Right atrium auricular region (tissue), 2 donors: ENCODE measurements at regions not wholly inside any gene's neighbourhood (a gene's known extent, or its start where the extent isn't known, plus 50 kb on each side); places are given as distances from the start of the nearest gene placed in this dataset.

Source experiments
- DNase-seq: peaks from one replicate; pipeline ENCODE4 v3.0.0-alpha.2; 2019; ENCODE audit warnings: low spot score
- H3K27ac ChIP-seq, 2 donors: fragments of 200-600 bp; sonication (generic); 1 replicate in 1 of 2; 2 replicates in 1 of 2; pipeline ENCODE4 v1.5.1; 2016 to 2019
- H3K27me3 ChIP-seq, 2 donors: fragments of 200-600 bp; sonication (generic); one replicate each; pipeline versions ENCODE4 v1.5.1 to v1.6.0; 2017 to 2019
- H3K36me3 ChIP-seq: fragments of 200-600 bp; sonication (generic); one replicate; pipeline ENCODE4 v1.5.1; 2016
- H3K4me1 ChIP-seq, 2 donors: fragments of 200-600 bp; sonication (generic); one replicate each; pipeline versions ENCODE4 v1.5.1 to v1.6.0; 2017 to 2019
- H3K4me3 ChIP-seq, 2 donors: fragments of 200-600 bp; sonication (generic); 1 replicate in 1 of 2; 2 replicates in 1 of 2; pipeline ENCODE4 v1.5.1; 2017 to 2019; ENCODE audit warnings: mild to moderate bottlenecking in 1 of 2, moderate library complexity in 1 of 2
- H3K9me3 ChIP-seq, 2 donors: fragments of 200-600 bp; sonication (generic); one replicate each; pipeline ENCODE4 v1.5.1; 2019
- CTCF ChIP-seq, 2 donors: fragments of 200-600 bp; sonication (generic); IDR thresholded peaks; one replicate each; pipeline ENCODE4 v1.5.1; 2019; ENCODE audit warnings: antibody characterized with exemption in 2 of 2

- Histone ChIP-seq H3K27me3 (no peaks in the 10 kb centered on the region), H3K4me1 (no peaks in the 10 kb centered on the region), H3K36me3 (no peaks in the 10 kb centered on the region), H3K4me3 (no peak overlapping the region), H3K9me3 (no peaks in the 10 kb centered on the region), H3K27ac (no peak overlapping the region)
- no peak for DNase-seq
- no peak for TF ChIP-seq CTCF (IDR thresholded peaks at IDR 0.05)
These were observed 1354.9 kb upstream of the TMEM132C start for GRCh38 chr12:126912111-126912510.

- Histone ChIP-seq H3K36me3 (no peaks in the 10 kb centered on the region), H3K4me1 (no peaks in the 10 kb centered on the region), H3K27ac (no peak overlapping the region), H3K4me3 (no peak overlapping the region), H3K9me3 (peaks cover 0 to 6% of the 10 kb centered on the region in 2 donors), H3K27me3 (no peaks in the 10 kb centered on the region)
- DNase-seq = no peak
- TF ChIP-seq CTCF (IDR thresholded peaks at IDR 0.05) = no peak
These were observed 1352.7 kb upstream of the TMEM132C start for GRCh38 chr12:126914170-126914793.

- H3K4me3 ChIP-seq = no peak overlapping the region
- TF ChIP-seq CTCF (IDR thresholded peaks at IDR 0.05) = no peak
- H3K36me3 ChIP-seq = no peaks in the 10 kb centered on the region
These were observed 1351.7 kb upstream of the TMEM132C start for GRCh38 chr12:126915309-126915708.

GRCh38 chr12:126926023-126926594 lies 1340.9 kb upstream of the TMEM132C start:
- Histone ChIP-seq H3K27ac (no peak overlapping the region), H3K4me3 (no peak overlapping the region), H3K27me3 (no peaks in the 10 kb centered on the region), H3K36me3 (no peaks in the 10 kb centered on the region), H3K4me1 (no peaks in the 10 kb centered on the region), H3K9me3 (no peaks in the 10 kb centered on the region)
- TF ChIP-seq CTCF (IDR thresholded peaks at IDR 0.05) = no peak
- no peak for DNase-seq

More at GRCh38 chr12:126915309-126915708, 1351.7 kb upstream of the TMEM132C start:
- Histone ChIP-seq H3K9me3 (peaks cover 0 to 6% of the 10 kb centered on the region in 2 donors), H3K4me1 (no peaks in the 10 kb centered on the region), H3K27ac (no peak overlapping the region), H3K27me3 (no peaks in the 10 kb centered on the region)
- no peak for DNase-seq

GRCh38 chr12:126930234-126930633 lies 1336.7 kb upstream of the TMEM132C start:
- Histone ChIP-seq H3K9me3 (no peaks in the 10 kb centered on the region), H3K27me3 (no peaks in the 10 kb centered on the region), H3K4me3 (no peak overlapping the region), H3K27ac (no peak overlapping the region), H3K36me3 (no peaks in the 10 kb centered on the region), H3K4me1 (no peaks in the 10 kb centered on the region)
- DNase-seq = no peak
- no peak for TF ChIP-seq CTCF (IDR thresholded peaks at IDR 0.05)

- no peaks in the 10 kb centered on the region for H3K27me3 ChIP-seq
- TF ChIP-seq CTCF (IDR thresholded peaks at IDR 0.05) = no peak
- peaks cover 0 to 5% of the 10 kb centered on the region in 2 donors for H3K4me1 ChIP-seq
- no peak for DNase-seq
- H3K9me3 ChIP-seq = no peaks in the 10 kb centered on the region
- no peak overlapping the region for H3K4me3 ChIP-seq
- no peaks in the 10 kb centered on the region for H3K36me3 ChIP-seq
- H3K27ac ChIP-seq = no peak overlapping the region
These were observed 1334.8 kb upstream of the TMEM132C start for GRCh38 chr12:126932156-126932555.
